ENCODE measurements at regions not wholly inside any gene's neighbourhood (a gene's known extent, or its start where the extent isn't known, plus 50 kb on each side); places are given as distances from the start of the nearest gene placed in this dataset.

DNA sequence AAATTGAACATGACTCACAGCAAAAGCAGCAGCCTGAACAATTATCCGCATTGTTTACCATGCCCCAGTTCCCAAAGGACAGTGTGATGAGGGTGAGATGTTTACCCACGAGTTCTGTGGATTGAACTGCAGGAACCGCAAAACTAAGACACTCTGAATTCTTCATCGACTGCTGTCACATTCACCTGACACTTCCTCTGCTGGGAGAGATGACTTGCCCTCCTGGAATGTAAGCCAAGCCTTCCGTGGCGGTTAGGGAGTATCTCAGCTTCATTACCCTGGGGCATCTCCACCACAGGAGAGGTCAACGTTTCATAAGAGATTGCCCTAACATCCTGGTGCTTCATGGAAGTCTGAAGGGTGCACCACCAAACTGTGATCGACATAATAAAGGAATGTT is 374.6 kb upstream of the ADARB2 start:
- Histone ChIP-seq H3K9ac (ENCODE audit: low read length in 5 of 5) (no peak overlapping the region), H3K9me3 (ENCODE audit: control insufficient read depth in 5 of 5, low read length in 5 of 5) (peaks cover 0 to 6% (median 0%) of the 10 kb centered on the region in 5 donors), H3K36me3 (ENCODE audit: control insufficient read depth in 5 of 5, insufficient read depth in 5 of 5, low read length in 5 of 5) (no peaks in the 10 kb centered on the region), H3K27me3 (ENCODE audit: control insufficient read depth in 5 of 5, insufficient read depth in 4 of 5, low read length in 5 of 5) (no peaks in the 10 kb centered on the region), H3K4me1 (ENCODE audit: control insufficient read depth in 5 of 5, insufficient read depth in 5 of 5, low read length in 5 of 5) (no peaks in the 10 kb centered on the region), H3K27ac (ENCODE audit: low read depth, low read length) (no peak overlapping the region), H3K4me3 (ENCODE audit: low read depth in 1 of 5, low read length in 5 of 5) (no peak overlapping the region)

DNA sequence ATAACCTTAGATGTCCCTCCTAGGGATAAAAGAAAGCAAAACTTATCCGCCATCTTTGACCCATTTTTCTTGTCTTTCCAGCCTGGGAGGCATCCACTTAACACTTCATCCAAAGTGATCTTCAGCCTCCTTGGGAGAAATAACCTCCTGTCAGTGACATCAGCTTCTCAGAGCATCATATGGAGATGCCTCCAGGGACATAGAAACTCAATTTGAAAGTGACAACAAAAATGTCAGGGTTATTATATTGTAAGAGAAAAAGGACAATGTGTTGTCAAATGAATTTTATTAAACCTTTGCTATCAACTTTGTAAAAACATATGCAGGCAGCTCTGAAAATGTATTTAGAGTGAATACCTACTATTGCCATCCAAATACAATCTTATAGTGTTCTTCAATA is 371.2 kb upstream of the ADARB2 start:
- H3K27ac ChIP-seq (ENCODE audit: low read depth, low read length), result no peak overlapping the region

DNA sequence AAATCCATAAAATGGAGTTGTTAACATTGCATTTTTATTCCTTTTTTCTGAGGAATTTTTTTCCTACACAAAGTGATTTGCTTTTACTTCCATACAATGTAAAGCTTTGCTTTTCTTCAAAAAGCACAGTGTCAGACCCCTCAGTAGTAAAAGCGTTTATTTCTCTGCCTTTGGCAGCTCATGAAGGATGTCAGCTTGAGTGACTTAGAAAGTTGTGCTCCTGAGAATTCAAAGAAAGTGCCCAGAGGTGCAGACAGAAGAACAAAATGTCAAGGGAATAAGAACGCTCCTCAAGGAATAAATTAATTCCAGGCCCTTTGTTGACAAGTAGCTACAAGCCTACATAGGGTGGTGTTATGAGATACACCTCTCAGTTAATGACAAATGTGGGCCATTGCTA is 369.3 kb upstream of the ADARB2 start:
- H3K9me3 ChIP-seq (ENCODE audit: control insufficient read depth in 5 of 5, low read length in 5 of 5), result peaks cover 0 to 6% (median 0%) of the 10 kb centered on the region in 5 donors
- no peaks in the 10 kb centered on the region for H3K36me3 ChIP-seq (ENCODE audit: control insufficient read depth in 5 of 5, insufficient read depth in 5 of 5, low read length in 5 of 5)
- no peak overlapping the region for H3K4me3 ChIP-seq (ENCODE audit: low read depth in 1 of 5, low read length in 5 of 5)
- no peaks in the 10 kb centered on the region for H3K27me3 ChIP-seq (ENCODE audit: control insufficient read depth in 5 of 5, insufficient read depth in 4 of 5, low read length in 5 of 5)
- no peak overlapping the region for H3K27ac ChIP-seq (ENCODE audit: low read depth, low read length)
- no peak overlapping the region for H3K9ac ChIP-seq (ENCODE audit: low read length in 5 of 5)
- H3K4me1 ChIP-seq (ENCODE audit: control insufficient read depth in 5 of 5, insufficient read depth in 5 of 5, low read length in 5 of 5), result no peaks in the 10 kb centered on the region

More for the DNA sequence above, 371.2 kb upstream of the ADARB2 start:
- Histone ChIP-seq H3K9me3 (ENCODE audit: control insufficient read depth in 5 of 5, low read length in 5 of 5) (peaks cover 0 to 9% (median 0%) of the 10 kb centered on the region in 5 donors), H3K4me3 (ENCODE audit: low read depth in 1 of 5, low read length in 5 of 5) (no peak overlapping the region), H3K27me3 (ENCODE audit: control insufficient read depth in 5 of 5, insufficient read depth in 4 of 5, low read length in 5 of 5) (no peaks in the 10 kb centered on the region), H3K36me3 (ENCODE audit: control insufficient read depth in 5 of 5, insufficient read depth in 5 of 5, low read length in 5 of 5) (no peaks in the 10 kb centered on the region), H3K4me1 (ENCODE audit: control insufficient read depth in 5 of 5, insufficient read depth in 5 of 5, low read length in 5 of 5) (no peaks in the 10 kb centered on the region), H3K9ac (ENCODE audit: low read length in 5 of 5) (no peak overlapping the region)

DNA sequence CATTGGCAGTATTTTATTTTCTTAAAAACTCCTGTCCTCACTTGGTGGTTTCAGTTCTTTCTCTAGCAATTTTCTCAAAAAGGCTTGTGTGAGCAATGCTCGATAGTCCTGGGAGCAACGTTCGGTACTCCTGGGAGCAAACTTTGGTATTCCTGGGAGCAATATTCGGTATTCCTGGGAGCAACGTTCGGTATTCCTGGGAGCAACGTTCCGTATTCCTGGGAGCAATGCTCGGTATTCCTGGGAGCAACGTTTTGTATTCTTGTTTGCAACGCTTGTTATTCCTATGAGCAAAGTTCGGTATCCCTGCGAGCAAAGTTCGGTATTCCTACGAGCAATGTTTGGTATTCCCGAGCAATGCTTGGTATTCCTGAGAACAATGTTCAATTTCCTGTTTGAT is 362.0 kb upstream of the ADARB2 start:
- peaks cover 0 to 2% (median 0%) of the 10 kb centered on the region in 5 donors for H3K27me3 ChIP-seq (ENCODE audit: control insufficient read depth in 5 of 5, insufficient read depth in 4 of 5, low read length in 5 of 5)
- no peak overlapping the region for H3K27ac ChIP-seq (ENCODE audit: low read depth, low read length)
- H3K36me3 ChIP-seq (ENCODE audit: control insufficient read depth in 5 of 5, insufficient read depth in 5 of 5, low read length in 5 of 5), result no peaks in the 10 kb centered on the region
- H3K9me3 ChIP-seq (ENCODE audit: control insufficient read depth in 5 of 5, low read length in 5 of 5), result peaks cover 0 to 10% (median 3%) of the 10 kb centered on the region in 5 donors
- H3K4me1 ChIP-seq (ENCODE audit: control insufficient read depth in 5 of 5, insufficient read depth in 5 of 5, low read length in 5 of 5), result no peaks in the 10 kb centered on the region
- no peak overlapping the region for H3K9ac ChIP-seq (ENCODE audit: low read length in 5 of 5)
- H3K4me3 ChIP-seq (ENCODE audit: low read depth in 1 of 5, low read length in 5 of 5), result no peak overlapping the region

DNA sequence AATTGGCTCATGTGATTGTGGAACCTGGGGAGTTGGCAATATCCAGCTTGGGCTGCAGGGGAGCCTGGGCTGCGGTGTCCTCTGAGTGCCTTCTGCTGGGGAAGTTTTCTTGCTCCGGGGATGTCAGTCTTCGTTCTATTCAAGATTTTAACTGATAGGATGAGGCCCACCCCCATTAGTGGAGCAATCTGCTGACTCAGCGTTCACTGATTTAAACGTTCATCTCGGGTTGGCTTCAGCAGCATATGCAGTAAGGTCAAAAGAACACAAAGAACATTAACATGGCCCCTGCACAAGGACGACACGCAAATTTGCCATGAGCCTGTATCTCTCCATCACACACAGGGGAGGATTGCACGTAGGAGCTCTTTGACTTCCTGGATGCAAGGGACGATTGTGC is 360.6 kb upstream of the ADARB2 start:
- peaks cover 0 to 5% (median 0%) of the 10 kb centered on the region in 5 donors for H3K9me3 ChIP-seq (ENCODE audit: control insufficient read depth in 5 of 5, low read length in 5 of 5)
- H3K4me1 ChIP-seq (ENCODE audit: control insufficient read depth in 5 of 5, insufficient read depth in 5 of 5, low read length in 5 of 5), result no peaks in the 10 kb centered on the region
- no peak overlapping the region for H3K9ac ChIP-seq (ENCODE audit: low read length in 5 of 5)
- H3K27me3 ChIP-seq (ENCODE audit: control insufficient read depth in 5 of 5, insufficient read depth in 4 of 5, low read length in 5 of 5), result peaks cover 0 to 2% (median 0%) of the 10 kb centered on the region in 5 donors
- no peak overlapping the region for H3K4me3 ChIP-seq (ENCODE audit: low read depth in 1 of 5, low read length in 5 of 5)
- no peak overlapping the region for H3K27ac ChIP-seq (ENCODE audit: low read depth, low read length)
- no peaks in the 10 kb centered on the region for H3K36me3 ChIP-seq (ENCODE audit: control insufficient read depth in 5 of 5, insufficient read depth in 5 of 5, low read length in 5 of 5)

DNA sequence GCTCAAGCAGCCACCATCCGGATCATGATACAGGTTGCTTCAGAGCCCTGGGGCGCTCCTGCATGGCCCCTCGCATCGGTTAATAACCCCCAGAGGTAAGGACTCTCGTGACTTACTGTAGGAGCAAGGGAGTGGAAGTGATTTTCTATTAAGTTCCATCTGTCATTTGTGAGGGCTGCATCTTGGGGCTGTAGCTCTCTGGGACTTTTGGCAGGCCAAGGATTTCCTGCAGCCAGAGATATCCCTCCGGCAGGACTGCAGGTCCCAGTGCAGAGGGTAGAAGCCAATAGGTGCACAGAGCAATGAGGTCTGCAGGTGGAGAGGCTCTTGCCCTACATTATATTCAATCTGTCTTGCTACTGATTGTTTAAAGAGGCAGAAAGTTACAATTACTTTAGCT is 356.8 kb upstream of the ADARB2 start:
- H3K27me3 ChIP-seq (ENCODE audit: control insufficient read depth in 5 of 5, insufficient read depth in 4 of 5, low read length in 5 of 5), result no peaks in the 10 kb centered on the region
- H3K4me3 ChIP-seq (ENCODE audit: low read depth in 1 of 5, low read length in 5 of 5), result no peak overlapping the region
- no peak overlapping the region for H3K9ac ChIP-seq (ENCODE audit: low read length in 5 of 5)
- H3K36me3 ChIP-seq (ENCODE audit: control insufficient read depth in 5 of 5, insufficient read depth in 5 of 5, low read length in 5 of 5), result no peaks in the 10 kb centered on the region
- H3K4me1 ChIP-seq (ENCODE audit: control insufficient read depth in 5 of 5, insufficient read depth in 5 of 5, low read length in 5 of 5), result no peaks in the 10 kb centered on the region
- no peaks in the 10 kb centered on the region for H3K9me3 ChIP-seq (ENCODE audit: control insufficient read depth in 5 of 5, low read length in 5 of 5)
- H3K27ac ChIP-seq (ENCODE audit: low read depth, low read length), result no peak overlapping the region

DNA sequence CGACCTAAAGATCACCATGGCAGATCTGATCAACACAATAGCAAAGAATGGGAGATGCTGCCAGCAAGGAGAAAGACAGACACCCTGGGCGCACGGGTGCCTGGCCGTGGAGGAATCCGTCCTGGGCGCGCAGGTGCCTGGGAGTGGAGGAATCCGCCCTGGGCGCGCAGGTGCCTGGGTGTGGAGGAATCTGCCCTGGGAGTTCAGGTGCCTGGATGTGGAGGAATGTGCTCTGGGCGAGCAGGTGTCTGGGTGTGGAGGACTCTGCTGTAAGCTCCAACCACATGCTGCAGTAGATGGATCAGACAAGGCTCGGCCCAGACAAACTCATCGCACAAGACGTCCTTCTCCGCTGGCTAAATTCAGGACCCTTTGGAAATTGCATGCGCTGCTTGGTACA is 346.3 kb upstream of the ADARB2 start:
- Histone ChIP-seq H3K27me3 (ENCODE audit: control insufficient read depth in 5 of 5, insufficient read depth in 4 of 5, low read length in 5 of 5) (no peaks in the 10 kb centered on the region), H3K36me3 (ENCODE audit: control insufficient read depth in 5 of 5, insufficient read depth in 5 of 5, low read length in 5 of 5) (no peaks in the 10 kb centered on the region), H3K27ac (ENCODE audit: low read depth, low read length) (no peak overlapping the region), H3K9ac (ENCODE audit: low read length in 5 of 5) (no peak overlapping the region), H3K4me3 (ENCODE audit: low read depth in 1 of 5, low read length in 5 of 5) (no peak overlapping the region), H3K4me1 (ENCODE audit: control insufficient read depth in 5 of 5, insufficient read depth in 5 of 5, low read length in 5 of 5) (no peaks in the 10 kb centered on the region), H3K9me3 (ENCODE audit: control insufficient read depth in 5 of 5, low read length in 5 of 5) (no peaks in the 10 kb centered on the region)

DNA sequence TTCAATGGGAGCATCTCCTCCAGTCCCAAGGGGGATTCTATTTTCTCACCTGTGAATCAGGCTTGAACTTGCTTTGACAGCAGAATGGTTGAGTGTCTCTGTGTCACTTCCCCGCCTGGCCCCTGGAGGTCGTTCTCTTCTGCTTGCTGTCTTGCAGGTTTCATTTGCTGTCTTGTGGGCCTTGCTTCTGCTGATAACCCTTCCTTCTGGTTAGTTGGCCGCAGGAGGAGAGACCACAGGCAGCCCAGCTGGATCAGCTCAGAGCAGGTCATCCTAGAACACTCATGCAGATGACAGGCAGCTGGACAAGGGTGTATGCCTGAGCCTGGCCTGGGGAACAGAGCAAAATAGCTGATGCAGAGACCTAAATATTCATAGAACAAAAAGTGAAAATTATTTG is 344.2 kb upstream of the ADARB2 start:
- Histone ChIP-seq H3K27me3 (ENCODE audit: control insufficient read depth in 5 of 5, insufficient read depth in 4 of 5, low read length in 5 of 5) (no peaks in the 10 kb centered on the region), H3K27ac (ENCODE audit: low read depth, low read length) (no peak overlapping the region), H3K9ac (ENCODE audit: low read length in 5 of 5) (no peak overlapping the region), H3K9me3 (ENCODE audit: control insufficient read depth in 5 of 5, low read length in 5 of 5) (no peaks in the 10 kb centered on the region), H3K36me3 (ENCODE audit: control insufficient read depth in 5 of 5, insufficient read depth in 5 of 5, low read length in 5 of 5) (no peaks in the 10 kb centered on the region), H3K4me3 (ENCODE audit: low read depth in 1 of 5, low read length in 5 of 5) (no peak overlapping the region), H3K4me1 (ENCODE audit: control insufficient read depth in 5 of 5, insufficient read depth in 5 of 5, low read length in 5 of 5) (no peaks in the 10 kb centered on the region)

DNA sequence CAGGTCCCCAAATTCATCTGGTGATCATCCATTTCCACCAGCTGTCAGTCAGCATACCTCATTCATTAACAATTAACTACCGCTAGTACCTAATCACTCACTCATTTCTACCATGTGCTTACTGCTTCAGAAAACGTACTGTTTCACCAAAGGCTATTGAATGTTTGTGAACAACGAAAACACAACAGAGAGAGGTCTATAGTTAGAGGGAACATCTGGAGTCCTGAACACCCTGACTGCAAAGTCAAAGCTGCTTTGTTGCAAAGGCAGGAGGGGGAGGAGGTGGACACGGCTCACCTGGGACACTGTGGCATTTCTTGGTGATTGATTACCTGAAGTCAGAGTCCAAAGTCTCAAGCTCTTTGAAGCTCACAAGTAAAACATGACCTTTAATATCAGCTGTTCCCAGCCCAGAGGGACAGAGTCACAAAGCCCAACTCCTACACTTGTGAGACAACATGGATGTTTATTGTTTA is 342.3 kb upstream of the ADARB2 start:
- Histone ChIP-seq H3K27ac (ENCODE audit: low read depth, low read length) (no peak overlapping the region), H3K4me3 (ENCODE audit: low read depth in 1 of 5, low read length in 5 of 5) (no peak overlapping the region), H3K36me3 (ENCODE audit: control insufficient read depth in 5 of 5, insufficient read depth in 5 of 5, low read length in 5 of 5) (no peaks in the 10 kb centered on the region)

DNA sequence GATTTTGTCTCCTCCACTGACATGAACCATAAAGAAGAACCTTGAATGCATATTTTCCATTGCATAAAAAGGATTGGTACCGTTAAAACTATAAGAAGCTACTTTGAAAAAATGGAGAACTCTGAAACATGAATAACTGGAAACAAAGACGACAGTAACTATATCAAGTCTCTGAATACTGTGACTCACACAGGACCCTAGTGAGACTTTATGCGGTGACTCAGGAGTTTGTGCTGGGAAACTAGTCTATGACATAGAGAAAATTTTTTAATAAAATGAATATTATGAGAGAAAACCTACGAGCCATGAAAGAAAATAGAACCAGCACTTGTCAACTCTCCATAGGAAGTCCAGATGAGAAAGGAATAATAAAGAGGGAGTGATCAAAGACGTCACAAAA is 339.9 kb upstream of the ADARB2 start:
- no peaks in the 10 kb centered on the region for H3K9me3 ChIP-seq (ENCODE audit: control insufficient read depth in 5 of 5, low read length in 5 of 5)
- H3K9ac ChIP-seq (ENCODE audit: low read length in 5 of 5), result no peak overlapping the region
- no peaks in the 10 kb centered on the region for H3K4me1 ChIP-seq (ENCODE audit: control insufficient read depth in 5 of 5, insufficient read depth in 5 of 5, low read length in 5 of 5)
- H3K27me3 ChIP-seq (ENCODE audit: control insufficient read depth in 5 of 5, insufficient read depth in 4 of 5, low read length in 5 of 5), result peaks cover 0 to 5% (median 0%) of the 10 kb centered on the region in 5 donors
- H3K36me3 ChIP-seq (ENCODE audit: control insufficient read depth in 5 of 5, insufficient read depth in 5 of 5, low read length in 5 of 5), result no peaks in the 10 kb centered on the region
- no peak overlapping the region for H3K27ac ChIP-seq (ENCODE audit: low read depth, low read length)
- H3K4me3 ChIP-seq (ENCODE audit: low read depth in 1 of 5, low read length in 5 of 5), result no peak overlapping the region

More for the DNA sequence above, 342.3 kb upstream of the ADARB2 start:
- Histone ChIP-seq H3K4me1 (ENCODE audit: control insufficient read depth in 5 of 5, insufficient read depth in 5 of 5, low read length in 5 of 5) (no peaks in the 10 kb centered on the region), H3K9ac (ENCODE audit: low read length in 5 of 5) (no peak overlapping the region), H3K9me3 (ENCODE audit: control insufficient read depth in 5 of 5, low read length in 5 of 5) (no peaks in the 10 kb centered on the region), H3K27me3 (ENCODE audit: control insufficient read depth in 5 of 5, insufficient read depth in 4 of 5, low read length in 5 of 5) (peaks cover 0 to 5% (median 0%) of the 10 kb centered on the region in 5 donors)

DNA sequence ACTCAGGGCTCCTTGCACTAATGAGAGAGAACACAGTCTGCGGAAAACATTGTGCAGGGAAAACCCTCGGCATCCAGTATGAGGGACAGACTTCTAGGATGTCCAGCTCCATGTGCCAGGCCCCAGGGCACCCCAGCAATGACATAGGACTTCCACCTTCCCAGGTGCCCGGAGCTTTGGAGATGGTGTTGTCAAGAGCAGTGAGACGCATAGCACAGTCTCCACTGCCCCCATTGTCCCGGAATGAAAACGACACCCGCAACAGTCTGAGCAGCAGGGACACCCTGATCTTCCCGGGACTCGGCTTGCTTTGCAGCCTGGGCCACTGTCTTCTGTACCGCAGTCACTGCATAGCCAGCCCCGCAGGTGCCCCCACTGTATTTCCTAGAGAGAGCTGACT is 339.2 kb upstream of the ADARB2 start:
- Histone ChIP-seq H3K27ac (ENCODE audit: low read depth, low read length) (no peak overlapping the region), H3K4me3 (ENCODE audit: low read depth in 1 of 5, low read length in 5 of 5) (no peak overlapping the region), H3K4me1 (ENCODE audit: control insufficient read depth in 5 of 5, insufficient read depth in 5 of 5, low read length in 5 of 5) (no peaks in the 10 kb centered on the region), H3K27me3 (ENCODE audit: control insufficient read depth in 5 of 5, insufficient read depth in 4 of 5, low read length in 5 of 5) (peaks cover 0 to 5% (median 0%) of the 10 kb centered on the region in 5 donors), H3K36me3 (ENCODE audit: control insufficient read depth in 5 of 5, insufficient read depth in 5 of 5, low read length in 5 of 5) (no peaks in the 10 kb centered on the region), H3K9me3 (ENCODE audit: control insufficient read depth in 5 of 5, low read length in 5 of 5) (no peaks in the 10 kb centered on the region), H3K9ac (ENCODE audit: low read length in 5 of 5) (no peak overlapping the region)

Data from subcutaneous abdominal adipose tissue (tissue), 5 donors.